ENCODE measurements at regions not wholly inside any gene's neighbourhood (a gene's known extent, or its start where the extent isn't known, plus 50 kb on each side); places are given as distances from the start of the nearest gene placed in this dataset.

DNA sequence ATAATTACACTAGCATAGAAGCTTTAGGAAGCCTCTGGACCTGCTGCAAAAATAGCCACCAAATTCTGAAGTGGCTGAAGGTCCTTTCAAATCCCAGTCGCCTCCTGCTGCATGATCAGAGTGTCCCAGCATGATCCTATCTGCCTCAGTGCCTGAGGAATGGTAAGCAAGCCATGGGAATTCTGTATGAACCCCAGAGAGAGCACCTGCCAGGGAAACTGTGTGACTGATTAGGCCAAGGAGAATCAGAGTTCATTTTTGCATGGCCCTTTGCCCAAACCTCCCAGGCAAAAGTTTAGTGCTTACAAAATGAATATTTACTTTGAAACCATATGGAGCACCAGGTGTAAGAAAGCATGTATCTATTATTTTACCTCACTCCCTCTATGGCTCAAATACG is 221.4 kb downstream of the ARL4C start:
- TF ChIP-seq, protein P1, sequence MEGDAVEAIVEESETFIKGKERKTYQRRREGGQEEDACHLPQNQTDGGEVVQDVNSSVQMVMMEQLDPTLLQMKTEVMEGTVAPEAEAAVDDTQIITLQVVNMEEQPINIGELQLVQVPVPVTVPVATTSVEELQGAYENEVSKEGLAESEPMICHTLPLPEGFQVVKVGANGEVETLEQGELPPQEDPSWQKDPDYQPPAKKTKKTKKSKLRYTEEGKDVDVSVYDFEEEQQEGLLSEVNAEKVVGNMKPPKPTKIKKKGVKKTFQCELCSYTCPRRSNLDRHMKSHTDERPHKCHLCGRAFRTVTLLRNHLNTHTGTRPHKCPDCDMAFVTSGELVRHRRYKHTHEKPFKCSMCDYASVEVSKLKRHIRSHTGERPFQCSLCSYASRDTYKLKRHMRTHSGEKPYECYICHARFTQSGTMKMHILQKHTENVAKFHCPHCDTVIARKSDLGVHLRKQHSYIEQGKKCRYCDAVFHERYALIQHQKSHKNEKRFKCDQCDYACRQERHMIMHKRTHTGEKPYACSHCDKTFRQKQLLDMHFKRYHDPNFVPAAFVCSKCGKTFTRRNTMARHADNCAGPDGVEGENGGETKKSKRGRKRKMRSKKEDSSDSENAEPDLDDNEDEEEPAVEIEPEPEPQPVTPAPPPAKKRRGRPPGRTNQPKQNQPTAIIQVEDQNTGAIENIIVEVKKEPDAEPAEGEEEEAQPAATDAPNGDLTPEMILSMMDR (IDR thresholded peaks at IDR 0.05; ENCODE audit: extremely low read depth in 1 of 2, insufficient read depth in 1 of 2, low read depth in 1 of 2, low read length in 2 of 2) = no peak
- TF ChIP-seq POLR2A (IDR thresholded peaks at IDR 0.05; ENCODE audit: low read depth, low read length) (no peak), POLR2AphosphoS5 (IDR thresholded peaks at IDR 0.05; ENCODE audit: insufficient read depth, low read depth, low read length) (no peak), MYC (IDR thresholded peaks at IDR 0.05; ENCODE audit: low read depth, low read length) (no peak), MAX (IDR thresholded peaks at IDR 0.05; ENCODE audit: insufficient read depth, insufficient read length) (no peak), EZH2 (IDR thresholded peaks at IDR 0.05; ENCODE audit: borderline replicate concordance, low read depth, low read length, severe bottlenecking) (no peak), GATA2 (IDR thresholded peaks at IDR 0.05; ENCODE audit: insufficient read depth, insufficient read length, low read depth, low read length) (no peak), JUN (IDR thresholded peaks at IDR 0.05; ENCODE audit: borderline replicate concordance, insufficient read depth, insufficient read length, low read depth) (no peak)
